HL-60 (cell line): ENCODE measurements at regions not wholly inside any gene's neighbourhood (a gene's known extent, or its start where the extent isn't known, plus 50 kb on each side); places are given as distances from the start of the nearest gene placed in this dataset.

Source experiments
- DNase-seq, 2 experiments: peaks; one replicate each; pipeline ENCODE4 v3.0.0-alpha.2; 2010 to 2020; ENCODE audit warnings: low read depth in 1 of 2, low spot score in 1 of 2
- H3K27ac ChIP-seq: fragments of 250-450 bp; sonication (Bioruptor Pico); replicated peaks from 2 replicates; pipeline ENCODE4 v1.5.1; 2020; ENCODE audit warnings: mild to moderate bottlenecking, moderate library complexity
- H3K27me3 ChIP-seq: fragments of 250-450 bp; sonication (Bioruptor Pico); 2 replicates; pipeline ENCODE4 v1.5.1; 2021; ENCODE audit warnings: mild to moderate bottlenecking, moderate library complexity; ENCODE audit not compliant: insufficient read depth, poor library complexity, severe bottlenecking
- H3K4me3 ChIP-seq: replicated peaks from 2 replicates; pipeline ENCODE4 v1.5.1; 2011; ENCODE audit warnings: mild to moderate bottlenecking, control low read depth, low read length; ENCODE audit not compliant: insufficient read depth
- GABPA ChIP-seq: IDR thresholded peaks from 2 replicates; pipeline ENCODE4 v1.6.1; 2012; ENCODE audit warnings: low read depth
- POLR2AphosphoS5 ChIP-seq: IDR thresholded peaks from 2 replicates; pipeline ENCODE4 v1.6.1; 2012; ENCODE audit warnings: low read depth
- SPI1 ChIP-seq: IDR thresholded peaks from 2 replicates; pipeline ENCODE4 v1.6.1; 2012; ENCODE audit warnings: low read depth, mild to moderate bottlenecking, borderline replicate concordance
- TF ChIP-seq, protein P1 (sequence below): IDR thresholded peaks from 2 replicates; pipeline ENCODE4 v1.6.1; 2012; ENCODE audit warnings: low read depth; ENCODE audit not compliant: insufficient replicate concordance
- TF ChIP-seq, protein P2 (sequence below): IDR thresholded peaks from one replicate; pipeline ENCODE4 v1.5.1; 2011; ENCODE audit warnings: low read length, control low read depth, inconsistent platforms; ENCODE audit not compliant: insufficient read depth

DNA sequence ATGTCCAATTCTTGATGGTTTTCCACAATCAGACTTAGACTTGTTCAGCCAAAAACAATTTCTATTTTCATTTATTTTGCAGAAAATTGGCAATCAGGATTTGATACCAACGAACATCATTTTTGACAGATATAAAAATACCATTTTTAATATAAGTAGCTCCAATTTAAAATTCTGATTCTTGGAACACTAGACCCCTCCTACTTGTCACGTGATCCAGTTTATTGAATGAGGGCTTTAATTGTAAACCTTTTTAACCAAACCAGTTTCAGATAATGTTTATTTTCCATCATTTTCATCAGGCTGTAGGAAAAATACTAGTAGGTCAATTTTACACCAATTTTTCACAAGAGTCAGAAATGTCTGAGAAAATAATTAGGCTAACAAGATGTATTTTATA lies 607.2 kb upstream of the RGS18 start:
- Histone ChIP-seq H3K27ac (no peak overlapping the region), H3K27me3 (no peaks in the 10 kb centered on the region), H3K4me3 (no peak overlapping the region)
- TF ChIP-seq, protein P1, sequence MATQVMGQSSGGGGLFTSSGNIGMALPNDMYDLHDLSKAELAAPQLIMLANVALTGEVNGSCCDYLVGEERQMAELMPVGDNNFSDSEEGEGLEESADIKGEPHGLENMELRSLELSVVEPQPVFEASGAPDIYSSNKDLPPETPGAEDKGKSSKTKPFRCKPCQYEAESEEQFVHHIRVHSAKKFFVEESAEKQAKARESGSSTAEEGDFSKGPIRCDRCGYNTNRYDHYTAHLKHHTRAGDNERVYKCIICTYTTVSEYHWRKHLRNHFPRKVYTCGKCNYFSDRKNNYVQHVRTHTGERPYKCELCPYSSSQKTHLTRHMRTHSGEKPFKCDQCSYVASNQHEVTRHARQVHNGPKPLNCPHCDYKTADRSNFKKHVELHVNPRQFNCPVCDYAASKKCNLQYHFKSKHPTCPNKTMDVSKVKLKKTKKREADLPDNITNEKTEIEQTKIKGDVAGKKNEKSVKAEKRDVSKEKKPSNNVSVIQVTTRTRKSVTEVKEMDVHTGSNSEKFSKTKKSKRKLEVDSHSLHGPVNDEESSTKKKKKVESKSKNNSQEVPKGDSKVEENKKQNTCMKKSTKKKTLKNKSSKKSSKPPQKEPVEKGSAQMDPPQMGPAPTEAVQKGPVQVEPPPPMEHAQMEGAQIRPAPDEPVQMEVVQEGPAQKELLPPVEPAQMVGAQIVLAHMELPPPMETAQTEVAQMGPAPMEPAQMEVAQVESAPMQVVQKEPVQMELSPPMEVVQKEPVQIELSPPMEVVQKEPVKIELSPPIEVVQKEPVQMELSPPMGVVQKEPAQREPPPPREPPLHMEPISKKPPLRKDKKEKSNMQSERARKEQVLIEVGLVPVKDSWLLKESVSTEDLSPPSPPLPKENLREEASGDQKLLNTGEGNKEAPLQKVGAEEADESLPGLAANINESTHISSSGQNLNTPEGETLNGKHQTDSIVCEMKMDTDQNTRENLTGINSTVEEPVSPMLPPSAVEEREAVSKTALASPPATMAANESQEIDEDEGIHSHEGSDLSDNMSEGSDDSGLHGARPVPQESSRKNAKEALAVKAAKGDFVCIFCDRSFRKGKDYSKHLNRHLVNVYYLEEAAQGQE = no peak
- TF ChIP-seq SPI1 = no peak
- TF ChIP-seq, protein P2, sequence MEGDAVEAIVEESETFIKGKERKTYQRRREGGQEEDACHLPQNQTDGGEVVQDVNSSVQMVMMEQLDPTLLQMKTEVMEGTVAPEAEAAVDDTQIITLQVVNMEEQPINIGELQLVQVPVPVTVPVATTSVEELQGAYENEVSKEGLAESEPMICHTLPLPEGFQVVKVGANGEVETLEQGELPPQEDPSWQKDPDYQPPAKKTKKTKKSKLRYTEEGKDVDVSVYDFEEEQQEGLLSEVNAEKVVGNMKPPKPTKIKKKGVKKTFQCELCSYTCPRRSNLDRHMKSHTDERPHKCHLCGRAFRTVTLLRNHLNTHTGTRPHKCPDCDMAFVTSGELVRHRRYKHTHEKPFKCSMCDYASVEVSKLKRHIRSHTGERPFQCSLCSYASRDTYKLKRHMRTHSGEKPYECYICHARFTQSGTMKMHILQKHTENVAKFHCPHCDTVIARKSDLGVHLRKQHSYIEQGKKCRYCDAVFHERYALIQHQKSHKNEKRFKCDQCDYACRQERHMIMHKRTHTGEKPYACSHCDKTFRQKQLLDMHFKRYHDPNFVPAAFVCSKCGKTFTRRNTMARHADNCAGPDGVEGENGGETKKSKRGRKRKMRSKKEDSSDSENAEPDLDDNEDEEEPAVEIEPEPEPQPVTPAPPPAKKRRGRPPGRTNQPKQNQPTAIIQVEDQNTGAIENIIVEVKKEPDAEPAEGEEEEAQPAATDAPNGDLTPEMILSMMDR = no peak
- TF ChIP-seq POLR2AphosphoS5 = no peak
- no peak for TF ChIP-seq GABPA
- no peak for DNase-seq

DNA sequence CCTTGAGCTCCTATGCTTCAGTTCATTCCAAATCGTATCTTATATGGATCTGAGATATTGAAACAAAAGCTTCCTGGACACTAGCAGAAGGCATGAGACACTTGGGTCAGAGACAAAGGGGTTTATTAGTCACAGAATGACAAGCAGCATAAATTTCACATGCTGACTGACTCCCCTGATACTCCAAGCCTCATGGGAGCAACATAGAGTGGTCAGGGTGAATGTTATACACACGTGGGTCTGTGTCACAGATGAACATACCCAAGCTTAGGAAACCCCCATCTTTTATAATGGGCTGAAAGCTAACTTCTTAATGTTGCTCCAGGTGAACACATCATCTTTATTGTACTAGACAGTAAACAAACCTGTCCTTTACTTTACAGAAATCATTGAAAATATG lies 599.9 kb upstream of the RGS18 start:
- no peak overlapping the region for H3K27ac ChIP-seq
- H3K4me3 ChIP-seq = no peak overlapping the region
- no peak for DNase-seq
- H3K27me3 ChIP-seq = no peaks in the 10 kb centered on the region
- TF ChIP-seq POLR2AphosphoS5 = no peak
- TF ChIP-seq, protein P1 = no peak
- TF ChIP-seq SPI1 = no peak
- TF ChIP-seq, protein P2 = no peak
- no peak for TF ChIP-seq GABPA

DNA sequence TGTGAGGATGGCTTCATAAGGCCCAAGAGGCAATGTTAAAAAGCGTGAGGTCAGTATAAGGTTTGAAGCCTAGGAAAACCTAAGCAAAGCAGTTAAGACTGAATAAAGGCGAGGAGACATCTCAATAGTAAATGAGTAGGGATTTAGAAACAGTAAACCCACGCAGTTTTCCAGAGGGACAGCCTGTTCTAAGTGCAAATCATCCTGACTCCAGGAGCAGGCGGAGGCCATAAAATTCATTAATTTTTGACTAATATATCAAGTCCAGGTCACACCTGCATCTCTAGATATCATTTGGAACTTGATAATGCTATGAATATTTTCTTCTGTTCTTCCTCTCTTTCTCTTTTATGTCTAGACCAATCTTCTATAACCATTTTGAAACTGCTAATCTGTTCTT lies 597.0 kb upstream of the RGS18 start:
- no peak for DNase-seq
- H3K27ac ChIP-seq = no peak overlapping the region
- TF ChIP-seq, protein P2 = no peak
- TF ChIP-seq SPI1 = no peak
- TF ChIP-seq GABPA = no peak
- TF ChIP-seq POLR2AphosphoS5 = no peak
- TF ChIP-seq, protein P1 = no peak
- no peak overlapping the region for H3K4me3 ChIP-seq
- no peaks in the 10 kb centered on the region for H3K27me3 ChIP-seq
